ENCODE measurements at regions not wholly inside any gene's neighbourhood (a gene's known extent, or its start where the extent isn't known, plus 50 kb on each side); places are given as distances from the start of the nearest gene placed in this dataset.
"Not testable (repeated sequence)": the region's sequence is repeated elsewhere in the genome, so short reads cannot be mapped to it uniquely, and the experiment has no call there.

GRCh38 chr2:175796422-175796821 is 205.6 kb downstream of the LNPK start:
- TF ChIP-seq POLR2A, CTCF, EP300 (IDR thresholded peaks at IDR 0.05): not testable (repeated sequence)
